AG04449 (cell line): ENCODE measurements at regions not wholly inside any gene's neighbourhood (a gene's known extent, or its start where the extent isn't known, plus 50 kb on each side); places are given as distances from the start of the nearest gene placed in this dataset.

Source experiments
- CTCF ChIA-PET: fragments of 350-600 bp; formaldehyde crosslinking; extraction: SDS; loops from one replicate; lab custom pipeline; 2021; ENCODE audit warnings: antibody characterized with exemption; lab: Yijun Ruan, JAX
- POLR2A ChIA-PET: fragments of 400-600, 350-600 bp; formaldehyde crosslinking; extraction: SDS; loops from one replicate; lab custom pipeline; 2020; ENCODE audit warnings: antibody characterized with exemption, inconsistent platforms; lab: Yijun Ruan, JAX
- DNase-seq: peaks from one replicate; pipeline ENCODE4 v3.0.0-alpha.2; 2010; ENCODE audit warnings: low read depth, low spot score
- H3K4me3 ChIP-seq: 2 replicates; pipeline ENCODE4 v1.5.1; 2011; ENCODE audit warnings: low read depth, mild to moderate bottlenecking, control low read depth, low read length
- TF ChIP-seq, protein P1 (sequence below): IDR thresholded peaks from one replicate; pipeline ENCODE4 v1.5.1; 2011; ENCODE audit warnings: mild to moderate bottlenecking, moderate library complexity, low read length, control low read depth, inconsistent platforms; ENCODE audit not compliant: insufficient read depth; ENCODE audit errors: missing control alignments

- CTCF ChIA-PET: no interaction called here
- TF ChIP-seq, protein P1, sequence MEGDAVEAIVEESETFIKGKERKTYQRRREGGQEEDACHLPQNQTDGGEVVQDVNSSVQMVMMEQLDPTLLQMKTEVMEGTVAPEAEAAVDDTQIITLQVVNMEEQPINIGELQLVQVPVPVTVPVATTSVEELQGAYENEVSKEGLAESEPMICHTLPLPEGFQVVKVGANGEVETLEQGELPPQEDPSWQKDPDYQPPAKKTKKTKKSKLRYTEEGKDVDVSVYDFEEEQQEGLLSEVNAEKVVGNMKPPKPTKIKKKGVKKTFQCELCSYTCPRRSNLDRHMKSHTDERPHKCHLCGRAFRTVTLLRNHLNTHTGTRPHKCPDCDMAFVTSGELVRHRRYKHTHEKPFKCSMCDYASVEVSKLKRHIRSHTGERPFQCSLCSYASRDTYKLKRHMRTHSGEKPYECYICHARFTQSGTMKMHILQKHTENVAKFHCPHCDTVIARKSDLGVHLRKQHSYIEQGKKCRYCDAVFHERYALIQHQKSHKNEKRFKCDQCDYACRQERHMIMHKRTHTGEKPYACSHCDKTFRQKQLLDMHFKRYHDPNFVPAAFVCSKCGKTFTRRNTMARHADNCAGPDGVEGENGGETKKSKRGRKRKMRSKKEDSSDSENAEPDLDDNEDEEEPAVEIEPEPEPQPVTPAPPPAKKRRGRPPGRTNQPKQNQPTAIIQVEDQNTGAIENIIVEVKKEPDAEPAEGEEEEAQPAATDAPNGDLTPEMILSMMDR: no peak
- H3K4me3 ChIP-seq: no peak overlapping the region
- POLR2A ChIA-PET: no interaction called here
- no peak for DNase-seq
Measured at GRCh38 chr18:39741755-39742466, 2176.3 kb upstream of the CELF4 start.

DNA sequence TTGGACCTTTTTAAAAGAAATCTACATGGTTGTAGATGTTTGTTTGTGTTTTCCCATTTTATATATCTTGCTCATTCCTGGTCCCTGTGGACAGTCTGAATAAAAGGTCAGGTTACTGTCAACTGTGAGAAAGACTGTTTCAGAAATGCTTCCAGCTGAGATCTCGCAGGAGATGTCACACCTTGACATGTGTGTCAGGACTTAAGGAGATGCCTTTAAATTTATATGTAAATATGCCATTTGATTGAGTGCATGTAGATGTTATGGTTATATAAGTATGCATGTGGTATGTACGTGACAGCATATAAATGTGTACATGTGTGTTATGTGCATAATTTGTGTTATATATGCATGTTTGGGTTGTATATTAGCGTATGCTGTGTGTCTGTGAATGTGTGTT is 2172.3 kb upstream of the CELF4 start:
- TF ChIP-seq, protein P1: no peak
- POLR2A ChIA-PET: no interaction called here

GRCh38 chr18:39732918-39733317 is 2167.3 kb upstream of the CELF4 start:
- POLR2A ChIA-PET: no interaction called here

More for the DNA sequence above, 2172.3 kb upstream of the CELF4 start:
- no peak for DNase-seq
- H3K4me3 ChIP-seq: no peak overlapping the region
- CTCF ChIA-PET: no interaction called here

GRCh38 chr18:39730606-39731005 is 2165.0 kb upstream of the CELF4 start:
- H3K4me3 ChIP-seq: no peak overlapping the region
- TF ChIP-seq, protein P1: no peak
- DNase-seq: no peak
- ChIA-PET POLR2A (no interaction called here), CTCF (no interaction called here)

More at GRCh38 chr18:39732918-39733317, 2167.3 kb upstream of the CELF4 start:
- no peak overlapping the region for H3K4me3 ChIP-seq
- DNase-seq: no peak
- TF ChIP-seq, protein P1: no peak
- CTCF ChIA-PET: no interaction called here

DNA sequence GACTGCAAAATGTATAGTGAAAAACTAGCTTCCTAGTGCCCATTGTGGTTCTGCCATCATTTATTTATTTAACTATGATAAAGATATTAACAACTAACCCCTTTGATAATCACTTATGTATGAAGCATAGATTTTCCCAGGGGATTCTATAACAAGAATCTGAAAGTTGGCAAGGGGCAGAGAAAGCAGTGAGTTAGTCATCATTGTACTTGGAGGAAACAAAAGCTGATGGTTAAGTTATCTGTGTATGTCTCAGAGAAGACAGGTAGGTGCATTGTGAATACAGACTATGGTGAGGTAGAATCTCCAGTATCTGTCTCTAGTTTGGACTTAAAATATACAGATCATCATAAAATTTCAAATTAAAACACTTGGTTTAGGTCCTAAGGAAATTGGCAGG is 2159.1 kb upstream of the CELF4 start:
- no peak overlapping the region for H3K4me3 ChIP-seq
- ChIA-PET CTCF (no interaction called here), POLR2A (no interaction called here)
- no peak for DNase-seq
- TF ChIP-seq, protein P1: no peak

- TF ChIP-seq, protein P1: no peak
- DNase-seq: no peak
- H3K4me3 ChIP-seq: no peak overlapping the region
- POLR2A ChIA-PET: no interaction called here
- CTCF ChIA-PET: no interaction called here
Measured at GRCh38 chr18:39721712-39722111, 2156.1 kb upstream of the CELF4 start.
